DND-41 (cell line): ENCODE measurements at regions not wholly inside any gene's neighbourhood (a gene's known extent, or its start where the extent isn't known, plus 50 kb on each side); places are given as distances from the start of the nearest gene placed in this dataset.

Experiments
- EZH2 ChIP-seq: IDR thresholded peaks from 3 replicates; pipeline ENCODE4 v1.6.1; 2012; ENCODE audit warnings: borderline replicate concordance, low read depth, mild to moderate bottlenecking, moderate library complexity, low read length, inconsistent platforms; ENCODE audit not compliant: severe bottlenecking
- TF ChIP-seq, protein P1 (sequence below): IDR thresholded peaks from 2 replicates; pipeline ENCODE4 v1.5.1; 2012; ENCODE audit warnings: borderline replicate concordance, low read length, moderate library complexity, mild to moderate bottlenecking; ENCODE audit not compliant: poor library complexity, severe bottlenecking; ENCODE audit errors: extremely low read depth

DNA sequence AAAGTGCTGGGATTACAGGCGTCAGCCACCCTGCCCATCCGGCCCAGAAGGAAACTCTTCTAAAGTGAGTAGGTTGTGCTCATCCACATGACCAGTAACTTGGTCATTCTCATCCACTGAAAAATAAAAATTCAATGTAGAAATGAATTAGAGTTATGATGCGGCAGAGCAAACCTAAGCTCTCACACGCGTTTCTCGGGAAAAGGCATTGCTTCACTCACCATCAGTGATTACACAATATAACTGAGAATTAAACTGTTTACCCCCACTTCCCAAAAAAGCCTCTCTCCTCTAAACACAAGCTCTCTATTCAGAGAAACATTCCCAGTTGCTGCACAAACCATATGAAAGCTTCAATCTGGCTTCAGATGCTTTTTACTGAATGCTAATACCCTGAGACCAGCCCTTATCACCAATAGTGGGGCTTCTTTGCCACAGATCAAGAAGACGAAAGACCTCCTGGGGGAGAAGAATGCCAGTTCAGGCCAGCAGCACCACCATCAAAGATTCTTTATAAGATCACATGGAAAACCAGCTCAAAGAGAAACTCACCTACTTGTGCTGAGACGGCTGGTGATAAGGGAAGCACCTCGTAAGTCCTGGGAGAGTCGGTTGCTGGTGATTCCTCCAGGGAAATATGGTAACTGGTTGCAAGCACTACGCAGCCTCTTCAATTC lies 121.5 kb upstream of the SFSWAP start:
- TF ChIP-seq, protein P1, sequence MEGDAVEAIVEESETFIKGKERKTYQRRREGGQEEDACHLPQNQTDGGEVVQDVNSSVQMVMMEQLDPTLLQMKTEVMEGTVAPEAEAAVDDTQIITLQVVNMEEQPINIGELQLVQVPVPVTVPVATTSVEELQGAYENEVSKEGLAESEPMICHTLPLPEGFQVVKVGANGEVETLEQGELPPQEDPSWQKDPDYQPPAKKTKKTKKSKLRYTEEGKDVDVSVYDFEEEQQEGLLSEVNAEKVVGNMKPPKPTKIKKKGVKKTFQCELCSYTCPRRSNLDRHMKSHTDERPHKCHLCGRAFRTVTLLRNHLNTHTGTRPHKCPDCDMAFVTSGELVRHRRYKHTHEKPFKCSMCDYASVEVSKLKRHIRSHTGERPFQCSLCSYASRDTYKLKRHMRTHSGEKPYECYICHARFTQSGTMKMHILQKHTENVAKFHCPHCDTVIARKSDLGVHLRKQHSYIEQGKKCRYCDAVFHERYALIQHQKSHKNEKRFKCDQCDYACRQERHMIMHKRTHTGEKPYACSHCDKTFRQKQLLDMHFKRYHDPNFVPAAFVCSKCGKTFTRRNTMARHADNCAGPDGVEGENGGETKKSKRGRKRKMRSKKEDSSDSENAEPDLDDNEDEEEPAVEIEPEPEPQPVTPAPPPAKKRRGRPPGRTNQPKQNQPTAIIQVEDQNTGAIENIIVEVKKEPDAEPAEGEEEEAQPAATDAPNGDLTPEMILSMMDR, result no peak
- TF ChIP-seq EZH2, result no peak
